ENCODE measurements at regions not wholly inside any gene's neighbourhood (a gene's known extent, or its start where the extent isn't known, plus 50 kb on each side); places are given as distances from the start of the nearest gene placed in this dataset.
"Not testable (repeated sequence)": the region's sequence is repeated elsewhere in the genome, so short reads cannot be mapped to it uniquely, and the experiment has no call there.

DNA sequence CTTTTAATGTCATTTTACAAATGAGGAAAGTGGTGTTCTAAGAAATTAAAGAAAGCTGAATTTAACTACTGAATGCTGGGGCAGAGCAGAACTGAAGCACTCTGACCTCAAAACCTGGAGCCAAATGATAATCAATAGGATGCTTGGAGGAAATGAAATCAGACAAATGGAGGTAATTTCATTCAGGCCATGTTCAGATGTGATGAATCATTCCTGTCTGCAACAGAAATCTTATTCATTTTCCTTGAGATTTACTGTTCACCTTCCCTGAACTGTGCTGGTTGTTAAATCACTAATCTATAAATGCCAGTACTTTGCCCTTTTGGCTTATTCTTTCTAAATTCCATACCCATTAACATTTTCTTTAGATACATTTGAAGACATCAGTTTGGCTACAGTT lies 85.6 kb upstream of the SNX7 start:
- no peak for DNase-seq (ENCODE audit: extremely low read depth, low read depth, low spot score)

- DNase-seq (ENCODE audit: extremely low read depth, low read depth, low spot score), result no peak
Observed at GRCh38 chr1:98565951-98566350, 95.6 kb upstream of the SNX7 start.

GRCh38 chr1:98559291-98559690 lies 102.2 kb upstream of the SNX7 start:
- no peak for DNase-seq (ENCODE audit: extremely low read depth, low read depth, low spot score)

DNA sequence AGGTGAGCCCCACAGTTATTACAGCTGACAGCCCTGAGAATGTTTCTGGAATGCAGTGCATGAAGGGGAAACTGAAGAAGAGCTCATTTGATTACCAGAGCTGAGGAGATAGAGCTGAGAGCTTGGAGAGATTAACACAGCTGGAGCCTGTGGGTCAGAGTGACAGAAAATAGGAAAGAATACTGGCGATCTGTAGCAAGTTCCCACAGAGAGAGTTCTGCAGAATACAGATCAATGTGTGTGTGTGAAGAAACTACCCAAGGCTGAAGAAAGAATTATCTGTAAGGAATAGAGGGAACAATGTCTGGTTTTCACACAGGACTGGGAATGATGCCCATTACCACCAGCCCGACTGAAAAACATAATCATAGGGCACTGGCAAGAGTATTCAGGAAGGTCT lies 103.6 kb upstream of the SNX7 start:
- DNase-seq (ENCODE audit: extremely low read depth, low read depth, low spot score), result no peak

- DNase-seq (ENCODE audit: extremely low read depth, low read depth, low spot score), result peak; percentile 20
Observed at GRCh38 chr1:98556521-98557158, 104.9 kb upstream of the SNX7 start.

GRCh38 chr1:98555814-98556213 lies 105.7 kb upstream of the SNX7 start:
- no peak for DNase-seq (ENCODE audit: extremely low read depth, low read depth, low spot score)

DNA sequence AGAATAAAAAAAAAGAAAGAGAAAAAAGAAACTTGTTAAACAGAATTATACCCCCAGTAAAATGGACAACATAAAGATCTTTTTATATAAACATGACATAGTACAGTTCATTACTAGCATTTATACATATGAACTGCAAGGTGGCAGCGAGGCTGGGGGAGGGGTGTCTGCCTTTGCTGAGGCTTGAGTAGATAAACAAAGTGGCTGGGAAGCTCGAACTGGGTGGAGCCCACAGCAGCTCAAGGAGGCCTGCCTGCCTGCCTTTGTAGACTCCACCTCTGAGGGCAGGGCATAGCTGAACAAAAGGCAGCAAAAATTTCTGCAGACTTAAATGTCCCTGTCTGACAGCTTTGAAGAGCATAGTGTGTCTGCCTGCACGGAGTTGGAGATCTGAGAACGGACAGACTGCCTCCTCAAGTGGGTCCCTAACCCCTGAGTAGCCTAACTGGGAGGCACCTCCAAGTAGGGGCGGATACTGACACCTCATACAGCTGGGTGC lies 108.9 kb upstream of the SNX7 start:
- not testable (repeated sequence) for DNase-seq (ENCODE audit: extremely low read depth, low read depth, low spot score)

DNA sequence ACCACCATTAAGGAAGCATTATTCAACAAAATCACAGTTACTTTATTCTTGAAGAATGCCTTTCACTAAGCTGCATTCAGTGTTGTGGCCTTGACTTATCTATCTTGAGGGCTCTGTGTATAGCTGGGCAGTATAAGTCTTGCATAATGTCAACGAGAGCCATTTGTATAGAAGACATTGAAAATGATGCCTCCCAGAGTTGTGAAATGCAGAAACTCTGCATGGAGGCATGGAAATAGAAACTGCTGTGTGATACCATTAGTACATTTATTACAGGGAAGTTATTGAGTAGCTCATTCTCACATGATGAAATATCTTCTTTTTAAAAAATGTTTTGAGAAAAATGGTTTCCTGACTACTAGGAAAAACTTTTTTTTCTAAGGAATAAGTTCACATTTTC lies 111.4 kb upstream of the SNX7 start:
- no peak for DNase-seq (ENCODE audit: extremely low read depth, low read depth, low spot score)

- DNase-seq (ENCODE audit: extremely low read depth, low read depth, low spot score), result no peak
Observed at GRCh38 chr1:98546319-98546718, 115.2 kb upstream of the SNX7 start.

- no peak for DNase-seq (ENCODE audit: extremely low read depth, low read depth, low spot score)
Observed at GRCh38 chr1:98538106-98538505, 123.4 kb upstream of the SNX7 start.

GRCh38 chr1:98523256-98523655 lies 138.3 kb upstream of the SNX7 start:
- DNase-seq (ENCODE audit: extremely low read depth, low read depth, low spot score), result no peak

GRCh38 chr1:98516306-98516705 lies 145.2 kb upstream of the SNX7 start:
- no peak for DNase-seq (ENCODE audit: extremely low read depth, low read depth, low spot score)

GRCh38 chr1:98515744-98516143 lies 145.8 kb upstream of the SNX7 start:
- DNase-seq (ENCODE audit: extremely low read depth, low read depth, low spot score), result no peak

DNA sequence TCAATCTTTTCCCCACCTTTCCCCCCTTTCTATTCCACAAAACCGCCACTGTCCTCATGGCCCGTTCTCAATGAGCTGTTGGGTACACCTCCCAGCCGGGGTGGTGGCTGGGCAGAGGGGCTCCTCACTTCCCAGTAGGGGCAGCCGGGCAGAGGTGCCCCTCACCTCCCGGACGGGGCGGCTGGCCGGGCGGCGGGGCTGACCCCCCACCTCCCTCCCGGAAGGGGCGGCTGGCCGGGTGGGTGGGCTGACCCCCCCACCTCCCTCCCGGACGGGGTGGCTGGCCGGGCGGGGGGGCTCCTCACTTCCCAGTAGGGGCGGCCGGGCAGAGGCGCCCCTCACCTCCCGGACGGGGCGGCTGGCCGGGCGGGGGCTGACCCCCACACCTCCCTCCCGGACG lies 149.3 kb upstream of the SNX7 start:
- not testable (repeated sequence) for DNase-seq (ENCODE audit: extremely low read depth, low read depth, low spot score)

DNA sequence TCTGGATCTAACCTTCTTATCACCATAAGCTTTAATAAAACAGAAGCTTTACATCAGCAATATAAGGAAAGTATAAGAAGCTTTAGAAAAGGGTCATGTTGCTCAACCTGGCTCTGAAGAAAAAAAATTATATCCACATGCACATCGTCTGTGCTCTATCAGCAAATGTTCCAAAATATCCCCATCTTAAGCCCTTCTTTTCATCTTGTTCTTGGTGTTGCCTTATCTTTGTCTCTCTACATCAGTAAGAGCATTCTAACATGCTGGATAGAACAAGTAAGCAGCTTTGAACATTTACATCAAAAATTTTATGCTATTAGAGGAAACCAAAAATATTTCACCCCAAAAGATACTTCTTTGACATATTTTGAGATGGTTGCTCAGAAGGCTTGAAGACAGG lies 157.8 kb upstream of the SNX7 start:
- DNase-seq (ENCODE audit: extremely low read depth, low read depth, low spot score), result no peak

DNA sequence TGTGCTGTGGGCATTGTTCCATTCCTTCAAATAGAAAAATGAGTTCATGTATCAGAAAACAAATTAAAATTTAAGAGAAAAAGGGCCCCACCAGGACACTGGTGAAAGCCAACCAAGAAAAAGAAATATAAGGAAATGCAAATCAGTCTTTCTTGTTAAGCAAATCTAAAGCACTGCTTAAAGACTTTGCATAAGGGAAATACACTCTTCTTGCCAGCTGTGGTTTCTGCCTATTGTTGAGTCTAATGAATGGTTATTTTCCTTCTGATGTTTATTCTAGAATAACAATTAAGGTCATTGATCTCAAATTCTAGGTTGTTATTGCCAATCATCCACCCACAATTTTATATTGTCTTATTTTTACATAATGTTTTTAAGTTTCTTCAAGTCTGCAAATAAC lies 158.6 kb upstream of the SNX7 start:
- no peak for DNase-seq (ENCODE audit: extremely low read depth, low read depth, low spot score)

GRCh38 chr1:98500324-98500723 lies 161.2 kb upstream of the SNX7 start:
- no peak for DNase-seq (ENCODE audit: extremely low read depth, low read depth, low spot score)

DNA sequence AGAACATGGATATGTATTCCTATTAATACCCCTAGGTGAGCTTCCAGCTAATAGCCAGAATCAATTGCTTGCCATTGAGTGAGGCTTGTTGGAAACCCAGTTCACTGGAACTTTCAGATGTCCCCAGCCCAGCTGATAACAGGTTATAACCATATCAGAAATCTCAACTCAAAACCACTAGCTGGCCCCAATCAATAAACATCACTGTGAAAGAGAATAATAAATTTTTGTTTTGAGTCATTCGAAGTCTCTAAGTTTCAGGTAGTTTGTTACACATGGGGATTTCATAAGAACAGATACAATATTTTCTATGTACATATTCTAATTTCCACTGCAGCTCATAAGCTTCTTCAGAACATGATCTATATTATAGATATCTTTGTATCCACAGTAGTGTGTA lies 162.9 kb upstream of the SNX7 start:
- no peak for DNase-seq (ENCODE audit: extremely low read depth, low read depth, low spot score)

DNA sequence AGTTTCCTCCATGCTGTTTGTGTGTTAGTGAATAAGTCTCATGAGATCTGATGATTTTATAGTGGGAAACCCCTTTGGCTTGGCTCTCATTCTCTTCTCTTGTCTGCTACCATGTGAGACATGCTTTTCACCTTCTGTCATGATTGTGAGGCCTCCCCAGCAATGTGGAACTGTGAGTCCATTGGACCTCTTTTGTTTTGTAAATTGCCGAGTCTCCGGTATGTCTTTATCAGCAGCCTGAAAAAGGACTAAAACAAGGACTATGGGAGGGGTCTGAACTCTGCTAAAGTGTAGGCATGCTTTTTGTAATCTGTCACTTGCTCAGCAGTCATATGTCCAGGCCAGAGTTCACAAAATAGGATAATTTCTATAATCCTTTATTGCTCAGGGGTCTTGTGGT lies 164.0 kb upstream of the SNX7 start:
- DNase-seq (ENCODE audit: extremely low read depth, low read depth, low spot score), result no peak

- DNase-seq (ENCODE audit: extremely low read depth, low read depth, low spot score), result no peak
Observed at GRCh38 chr1:98496256-98496995, 165.1 kb upstream of the SNX7 start.

- DNase-seq (ENCODE audit: extremely low read depth, low read depth, low spot score), result no peak
Observed at GRCh38 chr1:98493469-98493868, 168.1 kb upstream of the SNX7 start.

GRCh38 chr1:98490099-98490498 lies 171.4 kb upstream of the SNX7 start:
- DNase-seq (ENCODE audit: extremely low read depth, low read depth, low spot score), result no peak
